ENCODE measurements at regions not wholly inside any gene's neighbourhood (a gene's known extent, or its start where the extent isn't known, plus 50 kb on each side); places are given as distances from the start of the nearest gene placed in this dataset.

DNA sequence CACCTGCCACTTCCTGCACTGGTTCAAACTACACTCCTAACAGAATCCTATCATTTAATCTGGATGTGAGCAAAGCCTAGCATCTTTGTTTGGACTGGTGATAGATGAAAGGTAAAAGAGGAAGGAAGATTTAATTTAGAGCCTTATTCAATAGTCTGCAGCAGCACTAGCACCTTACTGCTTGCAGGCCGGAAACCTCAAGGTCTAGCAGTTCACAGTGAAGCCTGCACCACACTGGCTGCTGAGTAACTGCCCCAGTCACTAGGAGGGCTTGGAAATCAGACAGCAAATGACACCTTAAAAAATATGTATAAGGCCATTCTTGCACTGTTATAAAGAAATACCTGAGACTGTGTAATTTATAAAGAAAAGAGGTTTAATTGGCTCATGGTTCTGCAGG is 358.0 kb downstream of the DAD1 start:
- TF ChIP-seq POLR2A (IDR thresholded peaks at IDR 0.05), result no peak
- TF ChIP-seq, protein P1, sequence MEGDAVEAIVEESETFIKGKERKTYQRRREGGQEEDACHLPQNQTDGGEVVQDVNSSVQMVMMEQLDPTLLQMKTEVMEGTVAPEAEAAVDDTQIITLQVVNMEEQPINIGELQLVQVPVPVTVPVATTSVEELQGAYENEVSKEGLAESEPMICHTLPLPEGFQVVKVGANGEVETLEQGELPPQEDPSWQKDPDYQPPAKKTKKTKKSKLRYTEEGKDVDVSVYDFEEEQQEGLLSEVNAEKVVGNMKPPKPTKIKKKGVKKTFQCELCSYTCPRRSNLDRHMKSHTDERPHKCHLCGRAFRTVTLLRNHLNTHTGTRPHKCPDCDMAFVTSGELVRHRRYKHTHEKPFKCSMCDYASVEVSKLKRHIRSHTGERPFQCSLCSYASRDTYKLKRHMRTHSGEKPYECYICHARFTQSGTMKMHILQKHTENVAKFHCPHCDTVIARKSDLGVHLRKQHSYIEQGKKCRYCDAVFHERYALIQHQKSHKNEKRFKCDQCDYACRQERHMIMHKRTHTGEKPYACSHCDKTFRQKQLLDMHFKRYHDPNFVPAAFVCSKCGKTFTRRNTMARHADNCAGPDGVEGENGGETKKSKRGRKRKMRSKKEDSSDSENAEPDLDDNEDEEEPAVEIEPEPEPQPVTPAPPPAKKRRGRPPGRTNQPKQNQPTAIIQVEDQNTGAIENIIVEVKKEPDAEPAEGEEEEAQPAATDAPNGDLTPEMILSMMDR (IDR thresholded peaks at IDR 0.05), result no peak
- no peak for DNase-seq
- intact Hi-C loops (cut with DNase I; ENCODE audit: low total_unique reads), result no loop called here

DNA sequence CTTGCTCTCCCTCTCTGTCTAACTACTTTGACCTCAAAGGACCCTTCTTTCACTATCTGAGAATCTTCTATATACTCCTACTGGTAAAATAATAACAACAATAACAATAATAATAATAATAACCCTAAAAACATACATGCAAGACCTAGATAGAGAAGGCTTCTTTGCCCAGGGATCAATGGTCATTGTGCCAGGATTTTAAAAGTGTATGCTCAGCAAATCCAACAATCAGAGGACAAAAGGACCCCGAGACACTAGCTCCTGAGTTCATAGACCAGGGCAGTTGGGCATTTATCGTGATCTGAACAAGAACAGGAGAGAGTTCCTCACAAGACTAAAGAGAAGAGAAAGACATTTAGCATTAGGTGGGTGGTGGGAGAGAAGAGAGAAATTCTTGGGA is 358.5 kb downstream of the DAD1 start:
- TF ChIP-seq, protein P1 (IDR thresholded peaks at IDR 0.05), result no peak
- Histone ChIP-seq H3K36me3 (ENCODE audit: low read depth, missing control alignments) (no peaks in the 10 kb centered on the region), H3K27ac (no peak overlapping the region), H3K27me3 (no peaks in the 10 kb centered on the region), H3K4me3 (no peak overlapping the region), H3K9me3 (no peaks in the 10 kb centered on the region), H3K4me1 (no peaks in the 10 kb centered on the region)
- no peak for DNase-seq
- intact Hi-C loops (cut with DNase I; ENCODE audit: low total_unique reads), result no loop called here
- 87 to 100% methylated on average over 2 of the region's 2 CpGs for WGBS, 2 donors

More for the DNA sequence above, 358.0 kb downstream of the DAD1 start:
- H3K4me3 ChIP-seq, result no peak overlapping the region
- no peaks in the 10 kb centered on the region for H3K36me3 ChIP-seq (ENCODE audit: low read depth, missing control alignments)
- 92 to 100% methylated on average over 1 of the region's 1 CpG for WGBS, 2 donors
- no peaks in the 10 kb centered on the region for H3K4me1 ChIP-seq
- no peaks in the 10 kb centered on the region for H3K9me3 ChIP-seq
- H3K27ac ChIP-seq, result no peak overlapping the region
- no peaks in the 10 kb centered on the region for H3K27me3 ChIP-seq

DNA sequence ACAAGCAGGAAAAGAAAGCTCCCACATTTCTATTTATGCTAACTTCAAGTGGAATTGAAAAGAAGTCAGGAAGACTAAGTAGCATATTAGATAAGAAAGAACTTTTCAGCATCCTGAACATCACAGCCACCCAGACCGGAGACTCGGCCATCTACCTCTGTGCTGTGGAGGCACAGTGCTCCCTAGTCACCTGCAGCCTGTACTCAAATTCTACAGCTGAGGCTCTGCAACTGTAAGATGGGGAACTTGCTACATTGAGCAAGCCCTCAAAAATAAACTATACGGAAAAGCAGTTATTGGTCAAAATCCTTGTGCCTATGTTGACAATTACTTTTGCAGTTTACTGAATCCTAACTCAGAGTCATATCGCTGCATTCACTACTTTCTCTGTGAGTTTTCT is 361.9 kb downstream of the DAD1 start:
- Histone ChIP-seq H3K27ac (no peak overlapping the region), H3K4me3 (no peak overlapping the region), H3K9me3 (no peaks in the 10 kb centered on the region), H3K36me3 (ENCODE audit: low read depth, missing control alignments) (no peaks in the 10 kb centered on the region), H3K27me3 (no peaks in the 10 kb centered on the region), H3K4me1 (no peaks in the 10 kb centered on the region)
- TF ChIP-seq POLR2A (IDR thresholded peaks at IDR 0.05), result no peak
- TF ChIP-seq, protein P1 (IDR thresholded peaks at IDR 0.05), result no peak
- 77 to 82% methylated on average over 4 of the region's 4 CpGs for WGBS, 2 donors
- intact Hi-C loops (cut with DNase I; ENCODE audit: low total_unique reads), result no loop called here
- DNase-seq, result no peak

DNA sequence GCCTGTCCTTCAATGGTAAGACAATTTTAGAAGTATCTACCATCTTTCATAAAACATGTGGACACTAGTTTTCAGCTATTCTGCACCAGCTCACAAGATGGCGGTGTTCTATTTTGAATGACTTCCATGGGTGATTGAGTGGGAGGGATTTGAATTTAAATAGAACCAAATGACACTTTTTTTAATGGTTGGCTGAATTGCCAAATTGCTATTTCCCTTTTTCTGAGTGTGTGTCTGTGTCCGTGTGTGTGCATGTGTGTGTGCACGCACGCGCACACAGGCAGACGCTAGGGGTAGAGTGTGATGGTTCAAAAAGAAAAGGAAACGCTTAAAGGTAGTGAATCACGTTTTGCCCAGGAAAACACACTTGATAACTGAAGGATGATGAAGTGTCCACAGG is 362.6 kb downstream of the DAD1 start:
- Histone ChIP-seq H3K27ac (no peak overlapping the region), H3K4me1 (no peaks in the 10 kb centered on the region), H3K36me3 (ENCODE audit: low read depth, missing control alignments) (no peaks in the 10 kb centered on the region), H3K27me3 (no peaks in the 10 kb centered on the region), H3K9me3 (no peaks in the 10 kb centered on the region), H3K4me3 (no peak overlapping the region)
- TF ChIP-seq POLR2A (IDR thresholded peaks at IDR 0.05), result no peak
- TF ChIP-seq, protein P1 (IDR thresholded peaks at IDR 0.05), result no peak
- WGBS, 2 donors, result 62 to 74% methylated on average over 8 of the region's 8 CpGs
- DNase-seq, result no peak
- intact Hi-C loops (cut with DNase I; ENCODE audit: low total_unique reads), result no loop called here

DNA sequence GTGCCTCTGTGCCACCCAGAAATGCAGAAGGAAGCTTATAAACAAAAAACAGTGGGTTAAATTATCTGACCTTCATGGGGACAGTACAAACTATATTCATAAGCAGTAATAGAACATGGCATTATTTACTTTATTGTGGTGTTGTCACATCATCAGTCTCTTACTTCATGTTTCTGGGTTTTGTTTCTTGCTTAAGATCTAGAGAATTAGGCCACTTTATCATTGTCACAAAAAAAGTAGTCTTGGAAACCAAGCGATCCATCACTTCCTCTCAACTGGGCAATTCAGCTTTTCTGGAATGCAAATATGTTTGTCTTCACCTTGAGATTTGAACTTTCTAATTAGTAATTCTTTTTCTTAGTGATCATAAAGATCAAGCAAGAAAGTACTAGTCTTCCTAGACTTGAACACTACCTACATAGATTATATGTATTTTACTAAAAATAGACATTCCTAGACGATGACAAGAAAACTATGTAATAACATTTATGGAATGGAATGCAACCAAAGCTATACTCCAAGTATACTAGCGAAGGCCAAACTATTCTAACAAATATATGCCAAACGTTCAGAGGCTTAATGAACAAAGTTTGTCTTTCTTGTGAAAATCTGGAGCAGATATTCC is 363.4 kb downstream of the DAD1 start:
- no peak for DNase-seq
- Histone ChIP-seq H3K27me3 (no peaks in the 10 kb centered on the region), H3K4me3 (no peak overlapping the region), H3K4me1 (no peaks in the 10 kb centered on the region), H3K36me3 (ENCODE audit: low read depth, missing control alignments) (no peaks in the 10 kb centered on the region), H3K27ac (no peak overlapping the region), H3K9me3 (no peaks in the 10 kb centered on the region)
- TF ChIP-seq, protein P1 (IDR thresholded peaks at IDR 0.05), result no peak
- no peak for TF ChIP-seq POLR2A (IDR thresholded peaks at IDR 0.05)
- WGBS, 2 donors, result 56 to 73% methylated on average over 4 of the region's 4 CpGs
- intact Hi-C loops (cut with DNase I; ENCODE audit: low total_unique reads), result no loop called here
